Gastroesophageal sphincter (tissue), 3 donors: ENCODE measurements at regions not wholly inside any gene's neighbourhood (a gene's known extent, or its start where the extent isn't known, plus 50 kb on each side); places are given as distances from the start of the nearest gene placed in this dataset.

Experiments
- EP300 ChIP-seq: sonication (generic); formaldehyde crosslinking; IDR thresholded peaks from one replicate; pipeline ENCODE4 v1.6.1; 2017; ENCODE audit warnings: antibody characterized with exemption, mild to moderate bottlenecking
- TF ChIP-seq, protein P1 (sequence below), 4 experiments: fragments of 200-600 bp in 2 of 4; fragments of 450-650 bp in 2 of 4; sonication (generic) in 1 of 4; IDR thresholded peaks; one replicate each; pipeline ENCODE4 v1.5.1; 2017 to 2019; ENCODE audit warnings: antibody characterized with exemption in 4 of 4, mild to moderate bottlenecking in 2 of 4, moderate library complexity in 2 of 4

GRCh38 chr14:55955175-55955574 is 163.0 kb upstream of the PELI2 start:
- TF ChIP-seq, protein P1, sequence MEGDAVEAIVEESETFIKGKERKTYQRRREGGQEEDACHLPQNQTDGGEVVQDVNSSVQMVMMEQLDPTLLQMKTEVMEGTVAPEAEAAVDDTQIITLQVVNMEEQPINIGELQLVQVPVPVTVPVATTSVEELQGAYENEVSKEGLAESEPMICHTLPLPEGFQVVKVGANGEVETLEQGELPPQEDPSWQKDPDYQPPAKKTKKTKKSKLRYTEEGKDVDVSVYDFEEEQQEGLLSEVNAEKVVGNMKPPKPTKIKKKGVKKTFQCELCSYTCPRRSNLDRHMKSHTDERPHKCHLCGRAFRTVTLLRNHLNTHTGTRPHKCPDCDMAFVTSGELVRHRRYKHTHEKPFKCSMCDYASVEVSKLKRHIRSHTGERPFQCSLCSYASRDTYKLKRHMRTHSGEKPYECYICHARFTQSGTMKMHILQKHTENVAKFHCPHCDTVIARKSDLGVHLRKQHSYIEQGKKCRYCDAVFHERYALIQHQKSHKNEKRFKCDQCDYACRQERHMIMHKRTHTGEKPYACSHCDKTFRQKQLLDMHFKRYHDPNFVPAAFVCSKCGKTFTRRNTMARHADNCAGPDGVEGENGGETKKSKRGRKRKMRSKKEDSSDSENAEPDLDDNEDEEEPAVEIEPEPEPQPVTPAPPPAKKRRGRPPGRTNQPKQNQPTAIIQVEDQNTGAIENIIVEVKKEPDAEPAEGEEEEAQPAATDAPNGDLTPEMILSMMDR (IDR thresholded peaks at IDR 0.05) = no peak
- TF ChIP-seq EP300 = no peak
